GM12873 (cell line): ENCODE measurements at regions not wholly inside any gene's neighbourhood (a gene's known extent, or its start where the extent isn't known, plus 50 kb on each side); places are given as distances from the start of the nearest gene placed in this dataset.

ENCODE experiments used
- CTCF ChIP-seq: IDR thresholded peaks from 2 replicates; pipeline ENCODE4 v1.5.1; 2012; ENCODE audit warnings: low read depth, mild to moderate bottlenecking, moderate library complexity, low read length, control low read depth; ENCODE audit not compliant: insufficient read depth; ENCODE audit errors: missing control alignments

GRCh38 chr6:105780146-105780860 lies 305.8 kb upstream of the PRDM1 start:
- TF ChIP-seq CTCF: no peak

GRCh38 chr6:105779110-105779509 lies 307.0 kb upstream of the PRDM1 start:
- no peak for TF ChIP-seq CTCF

GRCh38 chr6:105775095-105775494 lies 311.0 kb upstream of the PRDM1 start:
- TF ChIP-seq CTCF: no peak

- TF ChIP-seq CTCF: no peak
Observed at GRCh38 chr6:105774247-105774646, 311.9 kb upstream of the PRDM1 start.

GRCh38 chr6:105771313-105771970 lies 314.7 kb upstream of the PRDM1 start:
- no peak for TF ChIP-seq CTCF

GRCh38 chr6:105769987-105770386 lies 316.1 kb upstream of the PRDM1 start:
- no peak for TF ChIP-seq CTCF

GRCh38 chr6:105769197-105769596 lies 316.9 kb upstream of the PRDM1 start:
- no peak for TF ChIP-seq CTCF
